ENCODE measurements at regions not wholly inside any gene's neighbourhood (a gene's known extent, or its start where the extent isn't known, plus 50 kb on each side); places are given as distances from the start of the nearest gene placed in this dataset.

- no peak for DNase-seq
Measured at GRCh38 chr18:43994381-43994780, 686.3 kb upstream of the SETBP1 start.

- DNase-seq, result no peak
Measured at GRCh38 chr18:44013871-44014270, 666.8 kb upstream of the SETBP1 start.

GRCh38 chr18:44025421-44025820 is 655.3 kb upstream of the SETBP1 start:
- DNase-seq, result no peak

GRCh38 chr18:44028109-44028508 is 652.6 kb upstream of the SETBP1 start:
- no peak for DNase-seq

GRCh38 chr18:44031063-44031462 is 649.6 kb upstream of the SETBP1 start:
- no peak for DNase-seq

GRCh38 chr18:44033144-44033701 is 647.5 kb upstream of the SETBP1 start:
- no peak for DNase-seq

GRCh38 chr18:44035554-44035953 is 645.1 kb upstream of the SETBP1 start:
- DNase-seq, result no peak

- DNase-seq, result no peak
Measured at GRCh38 chr18:44036501-44036900, 644.2 kb upstream of the SETBP1 start.

- no peak for DNase-seq
Measured at GRCh38 chr18:44039216-44039615, 641.5 kb upstream of the SETBP1 start.

GRCh38 chr18:44039826-44040225 is 640.9 kb upstream of the SETBP1 start:
- no peak for DNase-seq

- DNase-seq, result no peak
Measured at GRCh38 chr18:44041553-44041952, 639.1 kb upstream of the SETBP1 start.

- DNase-seq, result no peak
Measured at GRCh38 chr18:44041961-44042360, 638.7 kb upstream of the SETBP1 start.

GRCh38 chr18:44046376-44046975 is 634.2 kb upstream of the SETBP1 start:
- DNase-seq, result no peak

- no peak for DNase-seq
Measured at GRCh38 chr18:44047585-44047984, 633.1 kb upstream of the SETBP1 start.

GRCh38 chr18:44048435-44048834 is 632.3 kb upstream of the SETBP1 start:
- DNase-seq, result no peak

GRCh38 chr18:44048846-44049245 is 631.8 kb upstream of the SETBP1 start:
- DNase-seq, result no peak

- no peak for DNase-seq
Measured at GRCh38 chr18:44051026-44051425, 629.7 kb upstream of the SETBP1 start.

- DNase-seq, result no peak
Measured at GRCh38 chr18:44054514-44054913, 626.2 kb upstream of the SETBP1 start.

- DNase-seq, result no peak
Measured at GRCh38 chr18:44060197-44060596, 620.5 kb upstream of the SETBP1 start.

GRCh38 chr18:44061438-44061837 is 619.2 kb upstream of the SETBP1 start:
- no peak for DNase-seq

GRCh38 chr18:44062345-44062744 is 618.3 kb upstream of the SETBP1 start:
- no peak for DNase-seq

GRCh38 chr18:44065206-44065605 is 615.5 kb upstream of the SETBP1 start:
- DNase-seq, result no peak

GRCh38 chr18:44066541-44066940 is 614.1 kb upstream of the SETBP1 start:
- no peak for DNase-seq

- no peak for DNase-seq
Measured at GRCh38 chr18:44067186-44067585, 613.5 kb upstream of the SETBP1 start.

GRCh38 chr18:44075038-44075437 is 605.6 kb upstream of the SETBP1 start:
- DNase-seq, result no peak
